ENCODE measurements at regions not wholly inside any gene's neighbourhood (a gene's known extent, or its start where the extent isn't known, plus 50 kb on each side); places are given as distances from the start of the nearest gene placed in this dataset. TPM values are rescaled to one million over a fixed set of nuclear protein-coding genes. Genes with fewer than 3 reads are reported as not detected.

DNA sequence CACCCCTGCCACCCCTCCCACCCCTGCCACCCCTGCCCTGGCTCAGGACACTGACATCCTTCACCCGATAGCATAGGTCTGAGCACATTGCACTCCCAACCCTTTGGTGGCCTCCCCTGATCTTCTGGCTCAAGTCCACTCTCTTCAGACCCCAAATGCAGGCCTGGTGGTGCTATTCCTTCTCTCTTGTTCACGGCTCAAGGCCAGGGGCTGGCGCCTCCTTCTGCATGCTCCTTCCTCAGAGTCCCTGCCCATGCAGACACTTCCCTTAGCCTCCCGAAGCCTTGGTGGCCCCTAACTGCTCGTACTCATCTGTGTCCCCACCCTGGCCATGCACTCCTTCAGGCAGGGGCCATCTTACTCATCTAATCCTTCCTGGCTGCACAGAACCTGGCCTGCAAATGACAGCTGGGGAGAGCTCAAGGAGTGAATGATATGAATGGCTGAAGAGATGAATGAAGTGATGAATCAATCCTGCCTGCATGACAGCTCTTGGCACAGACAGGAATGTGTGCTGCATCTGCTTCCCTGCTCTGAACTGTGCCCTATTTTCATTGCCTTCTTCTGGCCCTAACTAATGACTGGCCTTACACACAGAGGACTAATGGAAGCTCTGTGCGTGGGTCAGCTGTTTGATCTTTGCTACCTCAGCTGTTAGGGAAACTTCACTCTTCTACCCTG, 290.8 kb downstream of the DYSF start:
- no peaks in the 10 kb centered on the region for H3K9me2 ChIP-seq (ENCODE audit: insufficient read depth)
- no peaks in the 10 kb centered on the region; the same call in 1 of the 2 replicates for H3K27me3 ChIP-seq (replicated peaks; ENCODE audit: insufficient read depth)
- no peaks in the 10 kb centered on the region for H3K79me2 ChIP-seq (ENCODE audit: insufficient read depth)
- no peak overlapping the region for H3K9ac ChIP-seq
- peaks cover 44% of the 10 kb centered on the region for H3K4me1 ChIP-seq (ENCODE audit: insufficient read depth)
- 76% methylated on average over 6 of the region's 6 CpGs for WGBS, 2 experiments (ENCODE audit: low coverage in 1 of 2, low lambda C conversion rate in 2 of 2, missing lambda C conversion rate in 2 of 2)
- H3K27ac ChIP-seq, result no peak overlapping the region
- H3F3A ChIP-seq (ENCODE audit: insufficient read depth), result peaks cover 31% of the 10 kb centered on the region
- in situ Hi-C loops (cut with MboI), result no loop called here
- no peak overlapping the region for H2AFZ ChIP-seq
- TF ChIP-seq EZH2phosphoT487 (IDR thresholded peaks at IDR 0.05; ENCODE audit: insufficient read depth, low read depth) (no peak), EZH2 (IDR thresholded peaks at IDR 0.05; ENCODE audit: insufficient read depth, poor library complexity, severe bottlenecking) (no peak)
- H3K9me3 ChIP-seq (ENCODE audit: low read depth), result no peaks in the 10 kb centered on the region
- H3K4me2 ChIP-seq (ENCODE audit: unreplicated experiment), result no peak overlapping the region
- H3K4me3 ChIP-seq, result no peak overlapping the region
- no peaks in the 10 kb centered on the region for H4K20me1 ChIP-seq (ENCODE audit: insufficient read depth)
- H3K36me3 ChIP-seq (ENCODE audit: low read depth), result no peaks in the 10 kb centered on the region
- no peak for DNase-seq

DNA sequence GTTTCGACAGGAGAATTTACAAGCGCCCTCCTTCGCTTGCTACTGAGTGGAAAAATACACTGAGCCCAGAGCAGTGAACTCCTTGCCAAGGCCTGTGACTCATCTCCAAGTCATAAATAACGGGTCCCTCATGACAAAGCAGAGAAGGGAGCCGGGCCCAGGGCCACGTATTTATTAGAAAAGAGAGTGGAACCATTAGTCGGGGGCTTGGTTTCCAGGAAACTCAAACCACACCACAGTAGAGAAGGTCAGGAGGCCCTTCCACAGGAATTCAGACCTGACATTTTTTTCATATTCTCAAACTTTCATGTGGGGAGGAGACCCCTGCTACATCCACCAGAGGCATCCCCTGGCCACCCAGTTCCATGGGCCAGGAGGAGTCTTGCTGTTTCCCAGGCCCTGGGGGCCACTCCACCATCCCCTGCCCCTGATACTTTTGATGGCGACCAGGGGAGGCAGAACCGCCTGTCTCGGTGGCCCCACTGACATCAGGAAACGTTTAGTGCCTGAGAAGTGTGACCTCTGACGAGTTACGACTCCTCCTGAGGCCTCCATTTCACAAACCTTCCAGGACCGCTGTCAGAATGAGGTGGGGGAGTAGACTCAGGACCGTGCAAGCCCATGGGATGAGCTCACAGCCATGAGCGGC, 289.7 kb downstream of the DYSF start:
- Histone ChIP-seq H3K4me1 (ENCODE audit: insufficient read depth) (peaks cover 34% of the 10 kb centered on the region), H3K27me3 (replicated peaks; ENCODE audit: insufficient read depth) (no peaks in the 10 kb centered on the region; the same call in 1 of the 2 replicates), H2AFZ (peak overlapping the region; percentile 27; the same call in 1 of the 2 replicates), H3K9ac (peak overlapping the region; percentile 22; the same call in 1 of the 2 replicates), H3K4me3 (no peak overlapping the region), H3K4me2 (ENCODE audit: unreplicated experiment) (peak overlapping the region; percentile 59), H3K9me3 (ENCODE audit: low read depth) (no peaks in the 10 kb centered on the region), H3K27ac (peak overlapping the region; percentile 22; the same call in 1 of the 2 replicates), H3K9me2 (ENCODE audit: insufficient read depth) (no peaks in the 10 kb centered on the region), H3K36me3 (ENCODE audit: low read depth) (no peaks in the 10 kb centered on the region), H4K20me1 (ENCODE audit: insufficient read depth) (no peaks in the 10 kb centered on the region), H3K79me2 (ENCODE audit: insufficient read depth) (no peaks in the 10 kb centered on the region), H3F3A (ENCODE audit: insufficient read depth) (peaks cover 22% of the 10 kb centered on the region)
- in situ Hi-C loops (cut with MboI), result no loop called here
- WGBS, 2 experiments (ENCODE audit: low coverage in 1 of 2, low lambda C conversion rate in 2 of 2, missing lambda C conversion rate in 2 of 2), result 34% methylated on average over 16 of the region's 16 CpGs
- TF ChIP-seq EZH2 (IDR thresholded peaks at IDR 0.05; ENCODE audit: insufficient read depth, poor library complexity, severe bottlenecking) (no peak), EZH2phosphoT487 (IDR thresholded peaks at IDR 0.05; ENCODE audit: insufficient read depth, low read depth) (no peak)
- peak; percentile 96 for DNase-seq

DNA sequence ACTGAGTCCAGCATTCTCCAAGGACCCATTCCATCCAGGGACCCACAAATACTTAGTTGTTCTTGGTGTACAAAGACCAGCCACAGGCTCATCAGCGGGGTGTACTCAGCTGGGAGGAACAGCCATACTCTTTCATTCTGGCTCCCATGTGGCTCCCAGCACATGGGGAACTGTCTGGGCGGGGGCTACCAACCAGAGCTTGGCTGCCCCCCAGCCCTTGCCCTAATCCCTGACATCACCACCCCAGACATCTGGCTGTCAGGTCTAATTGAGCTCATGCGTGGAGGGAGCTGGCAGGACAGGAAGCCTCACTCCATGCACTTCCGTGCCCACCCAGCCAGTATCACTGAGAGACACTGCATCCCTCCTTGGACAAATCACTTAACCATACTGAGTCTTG, 283.6 kb downstream of the DYSF start:
- WGBS, 2 experiments (ENCODE audit: low coverage in 1 of 2, low lambda C conversion rate in 2 of 2, missing lambda C conversion rate in 2 of 2), result 24 to 46% methylated on average over 4 of the region's 4 CpGs
- no peaks in the 10 kb centered on the region for H3K27me3 ChIP-seq (replicated peaks; ENCODE audit: insufficient read depth)
- H3K27ac ChIP-seq, result no peak overlapping the region
- no peak overlapping the region for H3K4me3 ChIP-seq
- no peaks in the 10 kb centered on the region for H3K9me2 ChIP-seq (ENCODE audit: insufficient read depth)
- TF ChIP-seq EZH2phosphoT487 (IDR thresholded peaks at IDR 0.05; ENCODE audit: insufficient read depth, low read depth), result no peak
- no peak for TF ChIP-seq EZH2 (IDR thresholded peaks at IDR 0.05; ENCODE audit: insufficient read depth, poor library complexity, severe bottlenecking)
- in situ Hi-C loops (cut with MboI), result no loop called here
- H2AFZ ChIP-seq, result no peak overlapping the region
- H3K4me2 ChIP-seq (ENCODE audit: unreplicated experiment), result no peak overlapping the region
- no peaks in the 10 kb centered on the region; the same call in 1 of the 2 replicates for H3K4me1 ChIP-seq (ENCODE audit: insufficient read depth)
- H3K9ac ChIP-seq, result no peak overlapping the region
- H3F3A ChIP-seq (ENCODE audit: insufficient read depth), result no peaks in the 10 kb centered on the region
- no peak for DNase-seq
- H3K9me3 ChIP-seq (ENCODE audit: low read depth), result no peaks in the 10 kb centered on the region
- no peaks in the 10 kb centered on the region for H3K36me3 ChIP-seq (ENCODE audit: low read depth)
- no peaks in the 10 kb centered on the region for H4K20me1 ChIP-seq (ENCODE audit: insufficient read depth)
- no peaks in the 10 kb centered on the region for H3K79me2 ChIP-seq (ENCODE audit: insufficient read depth)

DNA sequence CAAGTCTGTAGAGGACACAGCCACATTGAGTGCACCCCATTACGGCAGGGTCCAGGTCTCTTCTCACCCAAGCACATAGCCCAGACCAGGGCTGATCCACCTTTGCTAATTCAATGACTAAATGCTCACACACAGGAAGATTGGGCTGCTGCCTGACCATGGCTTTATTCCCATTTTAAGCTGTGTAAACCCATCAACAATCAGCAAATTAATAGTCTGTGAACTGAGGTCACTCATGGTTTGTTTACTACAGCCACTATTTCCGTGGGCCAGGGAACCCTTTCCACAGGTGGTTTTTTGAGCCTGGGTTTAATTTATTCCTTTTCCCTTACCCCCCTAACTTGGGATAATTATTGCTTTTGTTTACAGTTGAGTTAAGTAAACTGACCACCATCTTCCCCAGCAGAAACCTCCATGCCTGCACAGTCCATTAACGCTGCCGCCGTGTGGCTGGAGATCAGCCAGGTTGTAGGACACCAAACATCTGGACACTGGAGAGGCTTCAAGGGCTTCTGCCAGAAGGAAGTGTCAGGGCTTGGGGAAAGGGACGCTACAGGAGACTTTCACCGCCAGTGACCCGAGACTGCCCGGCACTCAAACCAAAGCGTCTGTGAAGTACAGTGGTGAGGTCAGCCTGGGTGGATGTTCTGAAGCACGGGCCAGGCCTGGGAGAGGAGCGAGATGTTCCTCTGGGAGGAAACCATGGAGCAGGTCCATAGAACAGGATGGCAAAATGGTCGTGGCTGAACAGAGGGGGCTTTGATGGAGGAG, 282.9 kb downstream of the DYSF start:
- Histone ChIP-seq H4K20me1 (ENCODE audit: insufficient read depth) (no peaks in the 10 kb centered on the region), H3K9me2 (ENCODE audit: insufficient read depth) (no peaks in the 10 kb centered on the region), H3K9ac (no peak overlapping the region), H3K36me3 (ENCODE audit: low read depth) (no peaks in the 10 kb centered on the region), H3K4me2 (ENCODE audit: unreplicated experiment) (no peak overlapping the region), H3K27ac (no peak overlapping the region), H3K9me3 (ENCODE audit: low read depth) (no peaks in the 10 kb centered on the region), H2AFZ (no peak overlapping the region), H3K27me3 (replicated peaks; ENCODE audit: insufficient read depth) (no peaks in the 10 kb centered on the region), H3F3A (ENCODE audit: insufficient read depth) (no peaks in the 10 kb centered on the region), H3K4me1 (ENCODE audit: insufficient read depth) (no peaks in the 10 kb centered on the region), H3K79me2 (ENCODE audit: insufficient read depth) (no peaks in the 10 kb centered on the region), H3K4me3 (no peak overlapping the region)
- TF ChIP-seq EZH2phosphoT487 (IDR thresholded peaks at IDR 0.05; ENCODE audit: insufficient read depth, low read depth) (no peak), EZH2 (IDR thresholded peaks at IDR 0.05; ENCODE audit: insufficient read depth, poor library complexity, severe bottlenecking) (no peak)
- WGBS, 2 experiments (ENCODE audit: low coverage in 1 of 2, low lambda C conversion rate in 2 of 2, missing lambda C conversion rate in 2 of 2), result 13 to 14% methylated on average over 13 of the region's 13 CpGs
- in situ Hi-C loops (cut with MboI), result no loop called here
- no peak for DNase-seq

Small RNAs in the stretch of these regions (small RNA-seq; reads per million reads assigned to genes)
- gene RPS20P10 (ENCODE audit: low read depth, low replicate concordance), result not detected

Measured in GM23248 (cell line).